ENCODE measurements at regions not wholly inside any gene's neighbourhood (a gene's known extent, or its start where the extent isn't known, plus 50 kb on each side); places are given as distances from the start of the nearest gene placed in this dataset.

GRCh38 chr2:160943414-160943813 lies 216.8 kb upstream of the TANK start:
- ChIA-PET CTCF (ENCODE audit: partially characterized antibody) (interaction anchor here (1.0 kb wide), 1 partner anchor 119 kb away, joined by 3 read pairs; no protein-coding TSS in a partner anchor), POLR2A (ENCODE audit: partially characterized antibody) (no interaction called here)
- H3K4me1 ChIP-seq (ENCODE audit: insufficient read depth, low read length), result peaks cover 16% of the 10 kb centered on the region
- H3K27ac ChIP-seq (ENCODE audit: low read depth, low read length), result no peak overlapping the region
- intact Hi-C loops (cut with micrococcal nuclease), result no loop called here
- no peak overlapping the region for H3K4me3 Mint-ChIP-seq
- no peaks in the 10 kb centered on the region for H3K36me3 ChIP-seq (ENCODE audit: insufficient read depth, low read length)
- H3K27ac Mint-ChIP-seq, result peak overlapping the region in 1 of 7 donors; percentile 10
- no peak overlapping the region for H3K4me3 ChIP-seq (ENCODE audit: low read length in 2 of 2)
- no peaks in the 10 kb centered on the region for H3K36me3 Mint-ChIP-seq
- H3K9me3 ChIP-seq (ENCODE audit: control insufficient read depth in 1 of 2, low read length in 2 of 2), result no peaks in the 10 kb centered on the region
- no peak for DNase-seq
- peaks cover 0 to 6% of the 10 kb centered on the region in 2 donors for H3K27me3 Mint-ChIP-seq
- peaks cover 0 to 4% (median 0%) of the 10 kb centered on the region in 8 donors for H3K9me3 Mint-ChIP-seq
- peaks cover 18 to 27% (median 23%) of the 10 kb centered on the region in 4 donors for H3K4me1 Mint-ChIP-seq
- no peaks in the 10 kb centered on the region for H3K27me3 ChIP-seq (ENCODE audit: insufficient read depth, low read length)

- Histone ChIP-seq H3K36me3 (ENCODE audit: insufficient read depth, low read length) (no peaks in the 10 kb centered on the region), H3K9me3 (ENCODE audit: control insufficient read depth in 1 of 2, low read length in 2 of 2) (no peaks in the 10 kb centered on the region), H3K27ac (ENCODE audit: low read depth, low read length) (no peak overlapping the region), H3K27me3 (ENCODE audit: insufficient read depth, low read length) (no peaks in the 10 kb centered on the region), H3K4me3 (ENCODE audit: low read length in 2 of 2) (no peak overlapping the region), H3K4me1 (ENCODE audit: insufficient read depth, low read length) (no peaks in the 10 kb centered on the region)
- no peak for DNase-seq
- H3K27me3 Mint-ChIP-seq, result peaks cover 1 to 6% of the 10 kb centered on the region in 2 donors
- CTCF ChIA-PET (ENCODE audit: partially characterized antibody), result no interaction called here
- H3K9me3 Mint-ChIP-seq, result peaks cover 0 to 3% (median 0%) of the 10 kb centered on the region in 8 donors
- no peaks in the 10 kb centered on the region for H3K36me3 Mint-ChIP-seq
- intact Hi-C loops (cut with micrococcal nuclease), result no loop called here
- H3K4me3 Mint-ChIP-seq, result no peak overlapping the region
- no peaks in the 10 kb centered on the region for H3K4me1 Mint-ChIP-seq
- POLR2A ChIA-PET (ENCODE audit: partially characterized antibody), result no interaction called here
- no peak overlapping the region for H3K27ac Mint-ChIP-seq
Observed at GRCh38 chr2:160952464-160953254, 207.6 kb upstream of the TANK start.

- Histone ChIP-seq H3K9me3 (ENCODE audit: control insufficient read depth in 1 of 2, low read length in 2 of 2) (no peaks in the 10 kb centered on the region), H3K4me3 (ENCODE audit: low read length in 2 of 2) (no peak overlapping the region), H3K4me1 (ENCODE audit: insufficient read depth, low read length) (no peaks in the 10 kb centered on the region), H3K27me3 (ENCODE audit: insufficient read depth, low read length) (no peaks in the 10 kb centered on the region), H3K36me3 (ENCODE audit: insufficient read depth, low read length) (no peaks in the 10 kb centered on the region), H3K27ac (ENCODE audit: low read depth, low read length) (no peak overlapping the region)
- Mint-ChIP-seq H3K4me3 (no peak overlapping the region), H3K27ac (no peak overlapping the region), H3K27me3 (peaks cover 1 to 4% of the 10 kb centered on the region in 2 donors), H3K4me1 (no peaks in the 10 kb centered on the region), H3K9me3 (peaks cover 0 to 3% (median 0%) of the 10 kb centered on the region in 8 donors), H3K36me3 (no peaks in the 10 kb centered on the region)
- DNase-seq, result no peak
- POLR2A ChIA-PET (ENCODE audit: partially characterized antibody), result no interaction called here
- CTCF ChIA-PET (ENCODE audit: partially characterized antibody), result no interaction called here
- intact Hi-C loops (cut with micrococcal nuclease), result no loop called here
Observed at GRCh38 chr2:160955578-160955977, 204.7 kb upstream of the TANK start.

- no peak overlapping the region for H3K27ac ChIP-seq (ENCODE audit: low read depth, low read length)
- H3K27me3 Mint-ChIP-seq, result peaks cover 1 to 4% of the 10 kb centered on the region in 2 donors
- no peaks in the 10 kb centered on the region for H3K9me3 ChIP-seq (ENCODE audit: control insufficient read depth in 1 of 2, low read length in 2 of 2)
- no peaks in the 10 kb centered on the region for H3K36me3 Mint-ChIP-seq
- H3K4me3 ChIP-seq (ENCODE audit: low read length in 2 of 2), result no peak overlapping the region
- H3K27ac Mint-ChIP-seq, result no peak overlapping the region
- no peaks in the 10 kb centered on the region for H3K27me3 ChIP-seq (ENCODE audit: insufficient read depth, low read length)
- peaks cover 0 to 3% (median 0%) of the 10 kb centered on the region in 8 donors for H3K9me3 Mint-ChIP-seq
- no peaks in the 10 kb centered on the region for H3K36me3 ChIP-seq (ENCODE audit: insufficient read depth, low read length)
- ChIA-PET POLR2A (ENCODE audit: partially characterized antibody) (no interaction called here), CTCF (ENCODE audit: partially characterized antibody) (no interaction called here)
- intact Hi-C loops (cut with micrococcal nuclease), result no loop called here
- H3K4me1 ChIP-seq (ENCODE audit: insufficient read depth, low read length), result no peaks in the 10 kb centered on the region
- no peaks in the 10 kb centered on the region for H3K4me1 Mint-ChIP-seq
- no peak overlapping the region for H3K4me3 Mint-ChIP-seq
- no peak for DNase-seq
Observed at GRCh38 chr2:160956243-160956802, 203.9 kb upstream of the TANK start.

GRCh38 chr2:160963957-160964356 lies 196.3 kb upstream of the TANK start:
- Mint-ChIP-seq H3K27ac (no peak overlapping the region), H3K9me3 (no peaks in the 10 kb centered on the region), H3K36me3 (no peaks in the 10 kb centered on the region), H3K4me3 (no peak overlapping the region), H3K27me3 (peaks cover 1% of the 10 kb centered on the region in 2 donors), H3K4me1 (no peaks in the 10 kb centered on the region)
- Histone ChIP-seq H3K27ac (ENCODE audit: low read depth, low read length) (no peak overlapping the region), H3K27me3 (ENCODE audit: insufficient read depth, low read length) (no peaks in the 10 kb centered on the region), H3K9me3 (ENCODE audit: control insufficient read depth in 1 of 2, low read length in 2 of 2) (no peaks in the 10 kb centered on the region), H3K4me1 (ENCODE audit: insufficient read depth, low read length) (no peaks in the 10 kb centered on the region), H3K4me3 (ENCODE audit: low read length in 2 of 2) (no peak overlapping the region), H3K36me3 (ENCODE audit: insufficient read depth, low read length) (no peaks in the 10 kb centered on the region)
- ChIA-PET POLR2A (ENCODE audit: partially characterized antibody) (no interaction called here), CTCF (ENCODE audit: partially characterized antibody) (interaction anchor here (0.9 to 1.3 kb wide), 4 partner anchors 610 to 712 kb away, joined by 3 to 4 read pairs (median 3); no protein-coding TSS in a partner anchor)
- intact Hi-C loops (cut with micrococcal nuclease), result no loop called here
- no peak for DNase-seq

GRCh38 chr2:160967523-160967922 lies 192.7 kb upstream of the TANK start:
- H3K27ac Mint-ChIP-seq, result no peak overlapping the region
- no peak overlapping the region for H3K27ac ChIP-seq (ENCODE audit: low read depth, low read length)
- intact Hi-C loops (cut with micrococcal nuclease), result no loop called here
- CTCF ChIA-PET (ENCODE audit: partially characterized antibody), result interaction anchor here (0.8 to 5.5 kb wide), 4 partner anchors 10 to 717 kb away, joined by 3 to 63 read pairs (median 3); no protein-coding TSS in a partner anchor
- no peak overlapping the region for H3K4me3 Mint-ChIP-seq
- no peaks in the 10 kb centered on the region for H3K36me3 Mint-ChIP-seq
- no peaks in the 10 kb centered on the region for H3K27me3 ChIP-seq (ENCODE audit: insufficient read depth, low read length)
- peaks cover 1 to 4% (median 3%) of the 10 kb centered on the region in 4 donors for H3K4me1 Mint-ChIP-seq
- peaks cover 0 to 1% of the 10 kb centered on the region in 2 donors for H3K27me3 Mint-ChIP-seq
- H3K36me3 ChIP-seq (ENCODE audit: insufficient read depth, low read length), result no peaks in the 10 kb centered on the region
- H3K4me1 ChIP-seq (ENCODE audit: insufficient read depth, low read length), result no peaks in the 10 kb centered on the region
- H3K9me3 Mint-ChIP-seq, result no peaks in the 10 kb centered on the region
- no peak for DNase-seq
- H3K4me3 ChIP-seq (ENCODE audit: low read length in 2 of 2), result no peak overlapping the region
- POLR2A ChIA-PET (ENCODE audit: partially characterized antibody), result no interaction called here
- no peaks in the 10 kb centered on the region for H3K9me3 ChIP-seq (ENCODE audit: control insufficient read depth in 1 of 2, low read length in 2 of 2)

GRCh38 chr2:160968183-160968582 lies 192.0 kb upstream of the TANK start:
- Histone ChIP-seq H3K9me3 (ENCODE audit: control insufficient read depth in 1 of 2, low read length in 2 of 2) (no peaks in the 10 kb centered on the region), H3K27me3 (ENCODE audit: insufficient read depth, low read length) (no peaks in the 10 kb centered on the region), H3K27ac (ENCODE audit: low read depth, low read length) (no peak overlapping the region), H3K36me3 (ENCODE audit: insufficient read depth, low read length) (no peaks in the 10 kb centered on the region), H3K4me3 (ENCODE audit: low read length in 2 of 2) (no peak overlapping the region), H3K4me1 (ENCODE audit: insufficient read depth, low read length) (no peaks in the 10 kb centered on the region)
- ChIA-PET CTCF (ENCODE audit: partially characterized antibody) (interaction anchor here (0.8 to 5.5 kb wide), 5 partner anchors 9 to 717 kb away, joined by 3 to 63 read pairs (median 3); no protein-coding TSS in a partner anchor), POLR2A (ENCODE audit: partially characterized antibody) (no interaction called here)
- Mint-ChIP-seq H3K4me3 (no peak overlapping the region), H3K27ac (no peak overlapping the region), H3K9me3 (no peaks in the 10 kb centered on the region), H3K36me3 (no peaks in the 10 kb centered on the region), H3K27me3 (peaks cover 0 to 1% of the 10 kb centered on the region in 2 donors), H3K4me1 (peaks cover 1 to 4% (median 3%) of the 10 kb centered on the region in 4 donors)
- intact Hi-C loops (cut with micrococcal nuclease), result no loop called here
- DNase-seq, result no peak

Measured in CD4-positive, alpha-beta memory T cell (primary cell).